GM21423 (cell line): ENCODE measurements at regions not wholly inside any gene's neighbourhood (a gene's known extent, or its start where the extent isn't known, plus 50 kb on each side); places are given as distances from the start of the nearest gene placed in this dataset.
A peak's percentile ranks its signal among the peaks of the same experiment; 100 is the strongest.

Experiments used
- ATAC-seq: cut with Tn5 transposase; IDR thresholded peaks from one replicate; pipeline ENCODE4 v1.9.1; 2021; ENCODE audit warnings: mild to moderate bottlenecking, moderate library complexity; ENCODE audit not compliant: unreplicated experiment

DNA sequence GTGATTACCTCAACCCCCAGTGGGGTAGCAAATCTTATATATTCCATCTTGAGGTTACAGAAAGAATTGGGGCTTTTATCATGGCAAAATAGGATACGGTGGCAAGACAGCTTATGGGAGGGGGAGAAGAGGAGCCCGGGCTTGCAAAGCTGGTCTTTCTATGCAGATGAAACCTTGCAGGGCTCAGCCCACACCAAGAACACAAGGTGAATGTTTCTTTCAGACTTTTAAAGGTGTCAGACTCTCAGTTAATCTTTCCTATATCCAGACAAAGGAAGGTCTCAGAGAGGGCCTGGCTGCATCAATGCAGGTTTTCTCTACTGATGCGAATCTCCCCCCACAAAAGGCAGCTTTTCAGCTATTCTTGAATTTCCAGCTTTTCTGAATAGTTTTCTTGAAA is 59.9 kb upstream of the WDR17 start:
- no peak for ATAC-seq

DNA sequence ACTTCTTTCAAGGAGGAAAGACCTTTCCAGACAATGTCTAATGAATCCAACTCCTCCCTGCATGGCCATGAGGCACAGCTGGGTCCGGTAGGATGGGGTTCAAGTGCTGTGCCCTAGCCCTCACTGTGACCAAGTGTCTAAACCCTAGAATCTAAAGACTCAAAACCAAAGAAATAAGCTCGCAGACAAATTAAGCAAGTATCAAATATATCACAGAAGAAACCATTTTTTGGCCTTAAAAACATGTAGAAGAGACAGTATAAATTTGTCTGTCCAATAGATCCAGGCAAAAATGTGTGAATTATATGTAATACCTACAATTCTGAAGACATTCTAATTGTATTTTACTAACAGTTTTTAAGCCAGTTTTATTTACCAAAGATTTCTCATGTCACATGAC is 56.4 kb upstream of the WDR17 start:
- ATAC-seq, result no peak

DNA sequence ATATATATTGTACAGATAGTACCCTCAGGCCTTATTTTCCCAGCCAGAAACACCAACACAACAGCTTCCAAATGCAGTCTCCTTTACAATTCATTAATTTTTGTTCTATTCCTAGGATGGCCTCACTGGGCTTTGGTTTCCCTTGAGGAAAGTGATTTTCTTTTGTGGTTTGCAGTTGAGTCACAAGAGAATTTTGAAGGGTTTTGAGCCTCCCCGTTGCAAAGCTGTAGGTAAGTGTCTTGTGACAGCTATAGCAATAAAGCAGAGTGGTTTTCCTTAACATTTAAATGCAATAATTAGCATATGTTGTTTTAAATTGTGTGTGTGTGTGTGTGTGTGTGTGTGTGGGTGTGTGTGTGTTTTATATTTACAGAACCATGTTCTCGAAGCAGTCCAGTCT is 54.1 kb upstream of the WDR17 start:
- peak; percentile 25 for ATAC-seq

DNA sequence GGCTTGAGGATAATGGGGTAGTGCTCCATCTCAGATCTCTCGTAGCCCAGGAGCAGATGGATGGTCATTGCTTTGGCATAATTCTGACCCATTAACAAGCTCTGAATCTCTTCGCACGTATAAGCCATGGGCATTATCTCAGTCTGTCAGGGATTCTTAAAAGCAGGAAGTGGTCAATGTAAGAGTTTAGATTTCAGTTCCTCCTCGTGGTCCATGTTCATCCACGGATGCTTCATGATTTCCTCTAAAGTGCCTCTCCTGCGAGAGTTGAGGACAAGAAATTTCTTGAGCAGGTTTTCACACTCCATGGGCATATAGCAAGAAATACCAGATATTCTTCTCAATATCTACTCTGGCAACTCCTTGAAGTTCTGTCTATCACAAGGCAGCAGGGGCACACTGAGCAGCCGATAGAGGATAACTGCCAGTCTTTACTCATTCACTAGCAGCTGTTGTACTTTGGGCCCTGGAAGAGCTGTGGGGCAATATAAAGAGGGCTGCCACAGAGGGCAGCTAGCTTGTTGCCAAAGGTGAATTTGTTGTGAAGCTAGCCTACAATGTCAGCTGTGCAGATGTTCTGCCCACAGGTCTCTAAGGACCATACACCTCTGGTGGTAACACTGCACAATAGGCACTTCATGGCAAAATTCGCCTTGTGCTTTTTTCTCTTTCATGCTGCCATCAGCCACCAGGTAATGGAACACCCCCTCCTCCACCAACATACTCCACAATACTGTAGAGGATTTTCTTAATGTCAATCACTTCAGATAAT is 52.0 kb upstream of the WDR17 start:
- peak; percentile 83 for ATAC-seq

DNA sequence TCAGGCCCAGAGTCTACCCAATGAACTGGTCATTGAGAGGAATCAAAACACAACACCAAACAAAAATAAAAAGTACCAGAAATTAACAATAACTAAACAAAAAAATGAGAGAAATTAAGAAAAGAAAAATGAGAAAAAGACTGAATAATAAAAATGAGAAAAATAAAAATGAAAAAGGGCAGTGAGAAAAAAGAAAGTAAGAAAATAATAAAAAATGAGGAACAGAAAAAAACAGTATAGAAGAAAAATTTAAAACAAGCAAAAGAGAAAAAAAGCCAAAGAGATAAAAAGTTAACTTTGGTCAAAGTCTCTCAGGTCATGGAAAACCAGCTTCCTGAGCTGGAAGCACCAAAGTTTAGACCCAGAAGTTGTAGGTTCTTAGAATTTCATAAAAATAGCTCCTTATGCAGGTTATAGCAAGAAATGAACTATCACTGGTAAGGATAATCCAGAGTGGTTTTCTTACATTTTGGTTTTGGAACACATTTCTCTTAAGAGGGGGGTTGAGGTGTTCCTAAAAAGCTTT is 51.0 kb upstream of the WDR17 start:
- ATAC-seq, result no peak
